Duodenal mucosa (tissue), 2 donors: ENCODE measurements at regions not wholly inside any gene's neighbourhood (a gene's known extent, or its start where the extent isn't known, plus 50 kb on each side); places are given as distances from the start of the nearest gene placed in this dataset.

Source experiments
- H3K27ac ChIP-seq: one replicate; pipeline ENCODE4 v1.7.0; 2013; ENCODE audit warnings: low read depth, low read length
- H3K27me3 ChIP-seq, 2 donors: one replicate each; pipeline ENCODE4 v1.7.0; 2013; ENCODE audit warnings: low read length in 2 of 2, control low read depth in 1 of 2; ENCODE audit not compliant: insufficient read depth in 2 of 2, control insufficient read depth in 1 of 2
- H3K36me3 ChIP-seq, 2 donors: one replicate each; pipeline ENCODE4 v1.7.0; 2013; ENCODE audit warnings: low read length in 2 of 2, control low read depth in 1 of 2; ENCODE audit not compliant: insufficient read depth in 2 of 2, control insufficient read depth in 1 of 2
- H3K4me1 ChIP-seq, 2 donors: one replicate each; pipeline ENCODE4 v1.7.0; 2013; ENCODE audit warnings: low read length in 2 of 2, control low read depth in 1 of 2; ENCODE audit not compliant: insufficient read depth in 2 of 2, control insufficient read depth in 1 of 2
- H3K4me3 ChIP-seq, 2 donors: one replicate each; pipeline ENCODE4 v1.7.0; 2013; ENCODE audit warnings: low read length in 2 of 2, low read depth in 1 of 2
- H3K9ac ChIP-seq, 2 donors: one replicate each; pipeline ENCODE4 v1.7.0; 2013; ENCODE audit warnings: low read length in 2 of 2, low read depth in 1 of 2
- H3K9me3 ChIP-seq, 2 donors: one replicate each; pipeline ENCODE4 v1.7.0; 2013; ENCODE audit warnings: low read length in 2 of 2, control low read depth in 1 of 2; ENCODE audit not compliant: control insufficient read depth in 1 of 2

- Histone ChIP-seq H3K36me3 (no peaks in the 10 kb centered on the region), H3K4me3 (no peak overlapping the region), H3K4me1 (no peaks in the 10 kb centered on the region), H3K27me3 (no peaks in the 10 kb centered on the region), H3K27ac (no peak overlapping the region), H3K9ac (no peak overlapping the region), H3K9me3 (no peaks in the 10 kb centered on the region)
These were observed 58.5 kb upstream of the GPR12 start for GRCh38 chr13:26819046-26819445.

GRCh38 chr13:26816881-26817280 lies 56.3 kb upstream of the GPR12 start:
- H3K36me3 ChIP-seq: no peaks in the 10 kb centered on the region
- H3K9ac ChIP-seq: no peak overlapping the region
- no peaks in the 10 kb centered on the region for H3K9me3 ChIP-seq
- H3K27me3 ChIP-seq: no peaks in the 10 kb centered on the region
- no peaks in the 10 kb centered on the region for H3K4me1 ChIP-seq
- H3K27ac ChIP-seq: no peak overlapping the region
- H3K4me3 ChIP-seq: no peak overlapping the region

GRCh38 chr13:26813980-26814348 lies 53.4 kb upstream of the GPR12 start:
- Histone ChIP-seq H3K27ac (no peak overlapping the region), H3K27me3 (peaks cover 0 to 3% of the 10 kb centered on the region in 2 donors), H3K4me3 (no peak overlapping the region), H3K4me1 (peaks cover 4 to 8% of the 10 kb centered on the region in 2 donors), H3K36me3 (no peaks in the 10 kb centered on the region), H3K9ac (no peak overlapping the region), H3K9me3 (no peaks in the 10 kb centered on the region)

GRCh38 chr13:26813321-26813979 lies 52.9 kb upstream of the GPR12 start:
- peaks cover 0 to 3% of the 10 kb centered on the region in 2 donors for H3K27me3 ChIP-seq
- H3K27ac ChIP-seq: no peak overlapping the region
- no peaks in the 10 kb centered on the region for H3K9me3 ChIP-seq
- H3K36me3 ChIP-seq: no peaks in the 10 kb centered on the region
- no peak overlapping the region for H3K4me3 ChIP-seq
- H3K4me1 ChIP-seq: peaks cover 4 to 8% of the 10 kb centered on the region in 2 donors
- no peak overlapping the region for H3K9ac ChIP-seq

- Histone ChIP-seq H3K4me1 (peaks cover 4 to 8% of the 10 kb centered on the region in 2 donors), H3K27ac (no peak overlapping the region), H3K9ac (no peak overlapping the region), H3K9me3 (no peaks in the 10 kb centered on the region), H3K27me3 (peaks cover 0 to 3% of the 10 kb centered on the region in 2 donors), H3K36me3 (no peaks in the 10 kb centered on the region), H3K4me3 (no peak overlapping the region)
These were observed 51.0 kb upstream of the GPR12 start for GRCh38 chr13:26811581-26811980.
